MM.1S (cell line): ENCODE measurements at regions not wholly inside any gene's neighbourhood (a gene's known extent, or its start where the extent isn't known, plus 50 kb on each side); places are given as distances from the start of the nearest gene placed in this dataset.
A peak's percentile ranks its signal among the peaks of the same experiment; 100 is the strongest.

Source experiments
- DNase-seq: peaks from one replicate; pipeline ENCODE4 v3.0.0-alpha.2; 2015
- H2AFZ ChIP-seq: fragments of 300-600 bp; sonication (generic); 2 replicates; pipeline ENCODE4 v1.6.0; 2016; ENCODE audit warnings: antibody characterized with exemption, low read length
- H3F3A ChIP-seq: fragments of 300-600 bp; sonication (generic); 2 replicates; pipeline ENCODE4 v1.6.1; 2016; ENCODE audit warnings: mild to moderate bottlenecking, antibody characterized with exemption, low read length, moderate library complexity, mixed read lengths; ENCODE audit not compliant: insufficient read depth
- H3K27ac ChIP-seq: fragments of 300-600 bp; sonication (generic); 2 replicates; pipeline ENCODE4 v1.5.1; 2016; ENCODE audit warnings: mild to moderate bottlenecking, low read length
- H3K27me3 ChIP-seq: fragments of 300-600 bp; sonication (generic); replicated peaks from 2 replicates; pipeline ENCODE4 v1.6.0; 2016; ENCODE audit warnings: low read length; ENCODE audit not compliant: insufficient read depth
- H3K36me3 ChIP-seq: fragments of 300-600 bp; sonication (generic); replicated peaks from 2 replicates; pipeline ENCODE4 v1.6.1; 2016; ENCODE audit warnings: mild to moderate bottlenecking, low read length, mixed read lengths; ENCODE audit not compliant: insufficient read depth
- H3K4me1 ChIP-seq: fragments of 300-600 bp; sonication (generic); 2 replicates; pipeline ENCODE4 v1.6.1; 2016; ENCODE audit warnings: low read length, mixed read lengths
- H3K4me2 ChIP-seq: fragments of 300-600 bp; sonication (generic); 2 replicates; pipeline ENCODE4 v1.6.0; 2016; ENCODE audit warnings: low read depth, low read length
- H3K4me3 ChIP-seq: fragments of 300-600 bp; sonication (generic); 2 replicates; pipeline ENCODE4 v1.5.1; 2016; ENCODE audit warnings: low read length, mixed read lengths
- H3K79me2 ChIP-seq: fragments of 300-600 bp; sonication (generic); 2 replicates; pipeline ENCODE4 v1.6.1; 2016; ENCODE audit warnings: mixed run types, low read length, mixed read lengths
- H3K9ac ChIP-seq: fragments of 300-600 bp; sonication (generic); 2 replicates; pipeline ENCODE4 v1.6.1; 2016; ENCODE audit warnings: low read length, mixed read lengths
- H3K9me2 ChIP-seq: fragments of 300-600 bp; sonication (generic); replicated peaks from 2 replicates; pipeline ENCODE4 v1.6.1; 2016; ENCODE audit warnings: mild to moderate bottlenecking, low read length, mixed read lengths; ENCODE audit not compliant: insufficient read depth
- H3K9me3 ChIP-seq: fragments of 300-600 bp; sonication (generic); replicated peaks from 2 replicates; pipeline ENCODE4 v1.6.1; 2016; ENCODE audit warnings: mild to moderate bottlenecking, low read length, mixed read lengths; ENCODE audit not compliant: insufficient read depth
- H4K20me1 ChIP-seq: fragments of 300-600 bp; sonication (generic); 2 replicates; pipeline ENCODE4 v1.6.1; 2016; ENCODE audit warnings: mild to moderate bottlenecking, low read length, moderate library complexity, mixed read lengths; ENCODE audit not compliant: insufficient read depth
- EZH2 ChIP-seq: fragments of 300-600 bp; sonication (generic); optimal IDR thresholded peaks from 2 replicates; pipeline ENCODE3; 2017; ENCODE audit warnings: low read depth, mild to moderate bottlenecking, antibody characterized with exemption, low read length, mixed read lengths
- EZH2phosphoT487 ChIP-seq: fragments of 300-600 bp; sonication (generic); IDR thresholded peaks from 2 replicates; pipeline ENCODE4 v1.6.1; 2018; ENCODE audit warnings: antibody characterized with exemption, low read length
- TF ChIP-seq, protein P1 (sequence below): fragments of 300-600 bp; sonication (generic); IDR thresholded peaks from 2 replicates; pipeline ENCODE4 v1.5.1; 2016; ENCODE audit warnings: antibody characterized with exemption, low read length, mixed read lengths

DNA sequence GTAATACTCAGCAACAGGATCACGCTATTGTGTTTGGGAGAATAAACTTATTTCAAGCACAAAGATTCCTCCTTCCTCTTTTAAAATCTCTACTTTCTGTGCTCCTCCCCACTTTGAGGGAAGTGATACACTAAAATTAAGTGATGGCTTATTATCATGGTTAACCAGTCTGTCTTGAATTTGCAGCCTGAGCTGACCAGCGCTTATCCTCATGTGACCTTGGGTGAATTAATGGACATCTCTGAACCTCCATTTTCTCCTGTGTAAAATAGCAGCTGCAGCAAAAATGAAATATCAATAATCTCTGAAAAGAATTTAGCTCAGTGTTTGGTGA, 222.6 kb downstream of the BCAS1 start:
- Histone ChIP-seq H3K27ac (no peak overlapping the region), H3F3A (peaks cover 6% of the 10 kb centered on the region; the same call in 1 of the 2 replicates), H3K9ac (no peak overlapping the region), H3K4me2 (peak overlapping the region; percentile 44; the same call in 1 of the 2 replicates), H2AFZ (no peak overlapping the region), H3K27me3 (no peaks in the 10 kb centered on the region), H3K4me1 (peaks cover 26% of the 10 kb centered on the region), H3K36me3 (no peaks in the 10 kb centered on the region), H3K9me2 (0 out of 2 replicates have a peak, but pooled peaks cover 4% of the 10 kb centered on the region), H4K20me1 (no peaks in the 10 kb centered on the region), H3K4me3 (no peak overlapping the region), H3K79me2 (no peaks in the 10 kb centered on the region), H3K9me3 (no peaks in the 10 kb centered on the region)
- TF ChIP-seq EZH2 (no peak), EZH2phosphoT487 (no peak)
- TF ChIP-seq, protein P1, sequence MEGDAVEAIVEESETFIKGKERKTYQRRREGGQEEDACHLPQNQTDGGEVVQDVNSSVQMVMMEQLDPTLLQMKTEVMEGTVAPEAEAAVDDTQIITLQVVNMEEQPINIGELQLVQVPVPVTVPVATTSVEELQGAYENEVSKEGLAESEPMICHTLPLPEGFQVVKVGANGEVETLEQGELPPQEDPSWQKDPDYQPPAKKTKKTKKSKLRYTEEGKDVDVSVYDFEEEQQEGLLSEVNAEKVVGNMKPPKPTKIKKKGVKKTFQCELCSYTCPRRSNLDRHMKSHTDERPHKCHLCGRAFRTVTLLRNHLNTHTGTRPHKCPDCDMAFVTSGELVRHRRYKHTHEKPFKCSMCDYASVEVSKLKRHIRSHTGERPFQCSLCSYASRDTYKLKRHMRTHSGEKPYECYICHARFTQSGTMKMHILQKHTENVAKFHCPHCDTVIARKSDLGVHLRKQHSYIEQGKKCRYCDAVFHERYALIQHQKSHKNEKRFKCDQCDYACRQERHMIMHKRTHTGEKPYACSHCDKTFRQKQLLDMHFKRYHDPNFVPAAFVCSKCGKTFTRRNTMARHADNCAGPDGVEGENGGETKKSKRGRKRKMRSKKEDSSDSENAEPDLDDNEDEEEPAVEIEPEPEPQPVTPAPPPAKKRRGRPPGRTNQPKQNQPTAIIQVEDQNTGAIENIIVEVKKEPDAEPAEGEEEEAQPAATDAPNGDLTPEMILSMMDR, result no peak
- no peak for DNase-seq

DNA sequence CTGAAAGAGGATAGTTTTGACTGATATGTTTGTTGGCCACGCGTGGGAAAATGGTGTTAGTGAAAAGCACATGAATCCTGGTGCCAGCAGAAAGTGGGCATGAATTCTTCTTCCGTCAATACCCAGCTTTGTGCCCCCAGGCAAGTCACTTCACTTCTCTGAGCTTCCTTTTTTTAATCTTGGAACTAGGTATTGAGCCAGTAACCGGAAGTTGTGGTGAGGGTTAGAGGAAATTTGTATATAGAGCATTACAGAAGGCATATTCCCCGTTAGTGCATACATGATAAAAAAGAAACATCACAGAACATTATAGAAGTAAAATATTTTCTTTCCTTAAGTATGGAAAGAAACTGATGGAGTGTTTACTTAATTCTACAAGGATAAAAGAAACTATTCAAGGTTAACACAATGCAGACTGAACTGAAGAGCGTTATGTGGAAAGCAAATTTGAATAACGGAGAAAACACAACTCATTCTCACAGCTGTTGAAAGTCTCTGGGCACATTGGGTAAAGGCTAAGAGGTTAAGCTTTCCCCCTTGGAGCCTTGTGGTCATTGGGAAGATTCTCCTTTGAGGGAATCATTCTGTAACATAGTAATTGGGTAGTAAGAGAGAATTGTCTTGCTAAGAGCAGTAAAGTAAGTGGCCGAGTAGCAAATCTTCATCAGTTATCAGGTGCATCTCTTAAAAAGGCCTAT, 223.1 kb downstream of the BCAS1 start:
- Histone ChIP-seq H3K27me3 (no peaks in the 10 kb centered on the region), H3K79me2 (no peaks in the 10 kb centered on the region), H3K4me1 (peaks cover 31% of the 10 kb centered on the region), H3F3A (peaks cover 11% of the 10 kb centered on the region), H3K27ac (no peak overlapping the region), H3K9ac (no peak overlapping the region), H3K9me2 (0 out of 2 replicates have a peak, but pooled peaks cover 4% of the 10 kb centered on the region), H3K4me3 (0 out of 2 replicates have a peak overlapping the region, but pooled peaks have one; percentile 0), H4K20me1 (no peaks in the 10 kb centered on the region), H2AFZ (no peak overlapping the region), H3K36me3 (no peaks in the 10 kb centered on the region), H3K4me2 (peak overlapping the region; percentile 44; the same call in 1 of the 2 replicates), H3K9me3 (no peaks in the 10 kb centered on the region)
- peak; percentile 34 for DNase-seq
- TF ChIP-seq EZH2, result no peak

DNA sequence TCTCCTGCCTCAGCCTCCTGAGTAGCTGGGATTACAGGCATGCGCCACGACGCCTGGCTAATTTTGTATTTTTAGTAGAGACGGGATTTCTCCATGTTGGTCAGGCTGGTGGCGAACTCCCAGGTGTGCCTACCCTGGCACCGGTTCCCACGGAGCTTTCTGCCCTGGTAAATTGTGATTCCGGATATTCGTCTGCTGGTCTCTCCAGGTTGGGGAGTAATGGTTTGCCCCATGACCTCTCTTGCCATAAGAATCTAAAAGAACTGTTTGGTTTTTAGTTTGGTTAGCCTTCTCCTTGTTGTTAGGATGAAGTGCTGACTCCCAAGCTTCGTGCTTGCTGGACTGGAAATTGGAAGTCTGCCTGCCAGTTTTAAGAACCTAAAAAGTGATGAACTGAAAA, 223.8 kb downstream of the BCAS1 start:
- no peak overlapping the region for H3K27ac ChIP-seq
- H3K4me3 ChIP-seq, result no peak overlapping the region
- no peak overlapping the region for H3K9ac ChIP-seq

More for the DNA sequence above, 223.8 kb downstream of the BCAS1 start:
- DNase-seq, result no peak
- peaks cover 18% of the 10 kb centered on the region for H3F3A ChIP-seq
- no peaks in the 10 kb centered on the region for H3K27me3 ChIP-seq
- peaks cover 35% of the 10 kb centered on the region for H3K4me1 ChIP-seq
- H3K36me3 ChIP-seq, result no peaks in the 10 kb centered on the region
- TF ChIP-seq, protein P1, result no peak
- TF ChIP-seq EZH2phosphoT487, result no peak
- TF ChIP-seq EZH2, result no peak
- no peaks in the 10 kb centered on the region for H3K79me2 ChIP-seq
- H3K9me2 ChIP-seq, result 0 out of 2 replicates have a peak, but pooled peaks cover 4% of the 10 kb centered on the region
- H3K4me2 ChIP-seq, result peak overlapping the region; percentile 44; the same call in 1 of the 2 replicates
- H3K9me3 ChIP-seq, result no peaks in the 10 kb centered on the region
- H4K20me1 ChIP-seq, result no peaks in the 10 kb centered on the region
- no peak overlapping the region for H2AFZ ChIP-seq
